ENCODE measurements at regions not wholly inside any gene's neighbourhood (a gene's known extent, or its start where the extent isn't known, plus 50 kb on each side); places are given as distances from the start of the nearest gene placed in this dataset.

DNA sequence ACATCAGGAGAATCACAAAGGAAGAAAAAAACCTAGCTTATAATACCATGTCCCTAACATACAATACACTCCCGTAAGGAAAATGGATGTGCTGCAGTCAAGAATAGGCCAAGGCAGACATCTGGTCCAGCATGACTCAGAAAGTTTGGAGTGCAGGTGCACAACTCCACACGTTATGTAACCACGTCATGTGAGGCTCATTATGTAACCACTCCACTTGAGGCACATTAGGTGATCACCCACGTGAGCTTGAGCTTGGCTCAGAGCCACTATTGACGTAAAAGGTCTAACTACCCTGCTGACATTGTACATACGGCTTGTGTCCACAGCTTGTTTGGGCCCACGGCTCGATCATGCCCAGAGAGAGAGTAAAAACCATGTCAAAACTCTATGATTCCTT, 99.8 kb upstream of the C1orf21 start:
- no peak for TF ChIP-seq POLR2A (IDR thresholded peaks at IDR 0.05)
- TF ChIP-seq, protein P1, sequence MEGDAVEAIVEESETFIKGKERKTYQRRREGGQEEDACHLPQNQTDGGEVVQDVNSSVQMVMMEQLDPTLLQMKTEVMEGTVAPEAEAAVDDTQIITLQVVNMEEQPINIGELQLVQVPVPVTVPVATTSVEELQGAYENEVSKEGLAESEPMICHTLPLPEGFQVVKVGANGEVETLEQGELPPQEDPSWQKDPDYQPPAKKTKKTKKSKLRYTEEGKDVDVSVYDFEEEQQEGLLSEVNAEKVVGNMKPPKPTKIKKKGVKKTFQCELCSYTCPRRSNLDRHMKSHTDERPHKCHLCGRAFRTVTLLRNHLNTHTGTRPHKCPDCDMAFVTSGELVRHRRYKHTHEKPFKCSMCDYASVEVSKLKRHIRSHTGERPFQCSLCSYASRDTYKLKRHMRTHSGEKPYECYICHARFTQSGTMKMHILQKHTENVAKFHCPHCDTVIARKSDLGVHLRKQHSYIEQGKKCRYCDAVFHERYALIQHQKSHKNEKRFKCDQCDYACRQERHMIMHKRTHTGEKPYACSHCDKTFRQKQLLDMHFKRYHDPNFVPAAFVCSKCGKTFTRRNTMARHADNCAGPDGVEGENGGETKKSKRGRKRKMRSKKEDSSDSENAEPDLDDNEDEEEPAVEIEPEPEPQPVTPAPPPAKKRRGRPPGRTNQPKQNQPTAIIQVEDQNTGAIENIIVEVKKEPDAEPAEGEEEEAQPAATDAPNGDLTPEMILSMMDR (IDR thresholded peaks at IDR 0.05): no peak

Data from prostate gland (tissue), 2 donors.